ENCODE measurements at regions not wholly inside any gene's neighbourhood (a gene's known extent, or its start where the extent isn't known, plus 50 kb on each side); places are given as distances from the start of the nearest gene placed in this dataset.
"Not testable (repeated sequence)": the region's sequence is repeated elsewhere in the genome, so short reads cannot be mapped to it uniquely, and the experiment has no call there.

DNA sequence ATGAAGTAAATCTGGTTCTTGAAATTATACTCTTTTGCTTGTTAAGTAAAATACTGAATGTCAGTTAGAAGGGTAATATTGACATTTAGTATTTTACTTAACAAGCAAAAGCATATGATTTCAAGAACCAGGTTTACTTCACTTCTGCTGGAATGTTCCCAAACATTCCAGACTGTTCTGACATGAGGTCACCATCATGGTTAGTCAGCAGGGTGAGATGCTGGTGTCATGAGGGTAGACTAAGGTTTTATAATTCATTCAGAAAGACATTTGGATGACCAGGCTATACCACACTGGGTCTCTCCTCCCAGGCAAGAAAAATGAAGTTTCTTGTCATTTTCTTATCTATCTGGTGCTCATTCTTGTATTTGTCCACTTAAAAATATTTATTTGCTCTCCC, 414.4 kb upstream of the MMS22L start:
- no peak for DNase-seq

DNA sequence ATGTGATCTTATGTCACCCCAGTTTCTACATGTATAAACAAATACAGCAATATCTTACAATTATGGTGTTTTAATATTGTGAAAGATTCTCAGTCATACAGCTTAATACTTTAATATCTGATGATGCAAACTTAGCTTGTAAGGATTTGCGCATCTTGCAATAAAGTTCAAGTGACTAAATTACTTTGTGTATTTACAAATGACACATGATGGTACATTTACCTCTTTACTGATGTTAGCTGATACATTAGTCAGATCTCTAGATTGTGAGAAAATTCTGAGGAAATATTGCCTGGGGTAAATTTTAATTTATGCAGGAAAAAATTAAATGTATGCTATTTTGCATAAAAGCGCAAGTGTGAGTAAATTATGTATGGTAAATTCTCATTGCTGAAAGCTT, 418.8 kb upstream of the MMS22L start:
- no peak for DNase-seq

GRCh38 chr6:97702248-97702647, 419.2 kb upstream of the MMS22L start:
- DNase-seq: peak; percentile 3

- DNase-seq: no peak
Measured at GRCh38 chr6:97703661-97704060, 420.6 kb upstream of the MMS22L start.

GRCh38 chr6:97705568-97705967, 422.6 kb upstream of the MMS22L start:
- DNase-seq: no peak

GRCh38 chr6:97712751-97713150, 429.7 kb upstream of the MMS22L start:
- no peak for DNase-seq

DNA sequence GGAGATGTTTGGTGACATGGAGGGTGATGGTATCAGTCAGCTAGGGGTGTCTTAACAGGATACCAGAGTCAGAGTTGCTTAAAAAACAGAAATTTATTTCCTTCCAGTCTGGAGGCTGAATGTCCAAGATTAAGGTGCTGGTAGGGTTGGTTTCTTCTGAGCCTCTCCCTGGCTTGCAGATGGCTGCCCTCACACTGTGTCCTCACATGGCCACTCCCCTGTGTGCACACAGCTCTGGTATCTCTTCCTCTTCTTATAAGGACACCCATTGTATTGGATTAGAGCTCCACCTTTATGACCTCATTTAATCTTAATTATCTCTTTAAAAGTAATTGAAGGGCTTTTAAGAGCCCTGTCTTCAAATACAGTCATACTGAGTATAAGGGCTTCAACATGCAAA, 431.8 kb upstream of the MMS22L start:
- DNase-seq: no peak

DNA sequence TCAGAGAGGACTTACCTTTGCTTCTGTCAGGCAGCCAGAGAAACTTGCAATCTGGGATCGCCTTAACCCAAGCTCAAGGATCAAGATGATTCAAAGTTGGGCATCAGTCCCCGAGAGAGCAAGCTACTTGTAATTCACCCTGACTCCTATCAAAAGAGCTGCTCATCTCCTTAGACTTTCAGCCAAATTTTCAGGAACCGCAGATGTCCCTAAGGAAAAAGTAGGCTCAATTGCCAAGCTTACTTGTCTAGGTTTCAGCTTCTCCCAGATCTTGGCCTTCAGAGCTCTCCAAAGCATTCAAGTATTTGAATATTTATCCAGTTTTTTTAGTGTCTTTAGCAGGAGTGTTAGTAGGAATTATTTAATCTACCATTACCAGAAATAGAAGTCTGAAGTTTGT, 434.1 kb upstream of the MMS22L start:
- DNase-seq: no peak

DNA sequence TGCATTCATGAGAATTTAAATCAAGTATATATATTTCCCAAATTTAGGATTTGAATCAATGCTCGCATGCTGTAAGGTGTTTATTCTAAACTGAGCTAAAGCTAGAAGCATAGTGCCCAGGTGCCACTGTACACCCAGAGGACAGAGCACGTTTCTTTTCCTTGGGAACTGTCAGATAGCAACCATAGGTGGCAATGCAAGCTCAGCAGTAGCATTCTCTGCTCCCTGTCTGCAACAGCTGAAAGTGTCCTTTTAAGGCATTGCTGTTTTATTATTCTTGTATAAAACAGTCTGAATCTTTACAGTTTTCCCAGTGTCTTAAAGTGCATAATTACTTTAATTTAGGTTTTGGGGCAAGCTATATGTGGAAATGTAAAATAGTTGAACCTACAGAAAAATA, 443.4 kb upstream of the MMS22L start:
- DNase-seq: no peak

DNA sequence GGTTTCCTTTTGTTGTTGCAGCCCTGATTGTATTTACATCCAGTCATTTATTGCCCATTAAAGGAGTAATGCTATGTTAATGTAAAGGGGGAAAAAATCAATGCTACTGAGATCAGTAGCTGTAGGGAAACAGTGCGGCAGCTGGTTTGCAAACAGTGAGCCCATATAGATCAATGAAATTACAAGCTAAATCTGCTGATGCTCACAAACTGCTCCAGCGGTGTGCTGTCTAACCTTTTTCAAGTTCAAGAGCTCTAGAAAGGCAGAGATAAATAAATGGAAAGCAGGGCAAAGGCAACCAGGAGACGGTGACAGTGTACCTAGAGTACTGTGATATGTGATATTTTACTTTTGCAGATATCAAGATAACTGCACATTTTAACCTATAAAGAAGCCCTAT, 449.0 kb upstream of the MMS22L start:
- no peak for DNase-seq

DNA sequence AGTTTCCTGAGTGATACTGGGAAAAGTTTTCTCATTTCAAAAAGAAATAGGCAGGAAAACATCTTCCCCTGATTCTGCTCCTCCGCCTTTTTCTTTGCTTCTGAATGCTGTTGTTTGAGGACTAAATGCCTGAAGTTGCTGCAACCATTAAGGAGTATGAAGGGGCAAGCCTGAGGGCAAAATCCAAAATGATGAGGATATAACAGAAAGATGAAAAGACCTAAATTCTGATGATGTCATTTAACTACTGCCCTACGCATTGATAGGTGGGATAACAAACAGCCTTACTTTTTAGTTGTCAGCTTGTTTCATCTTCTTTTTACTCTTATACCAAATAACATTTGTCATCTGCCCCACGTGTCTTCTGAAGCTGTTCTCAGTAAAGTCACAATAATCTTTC, 474.6 kb upstream of the MMS22L start:
- no peak for DNase-seq

- no peak for DNase-seq
Measured at GRCh38 chr6:97765461-97765860, 482.4 kb upstream of the MMS22L start.

GRCh38 chr6:97771372-97771771, 488.4 kb upstream of the MMS22L start:
- DNase-seq: no peak

- DNase-seq: no peak
Measured at GRCh38 chr6:97775012-97775411, 492.0 kb upstream of the MMS22L start.

DNA sequence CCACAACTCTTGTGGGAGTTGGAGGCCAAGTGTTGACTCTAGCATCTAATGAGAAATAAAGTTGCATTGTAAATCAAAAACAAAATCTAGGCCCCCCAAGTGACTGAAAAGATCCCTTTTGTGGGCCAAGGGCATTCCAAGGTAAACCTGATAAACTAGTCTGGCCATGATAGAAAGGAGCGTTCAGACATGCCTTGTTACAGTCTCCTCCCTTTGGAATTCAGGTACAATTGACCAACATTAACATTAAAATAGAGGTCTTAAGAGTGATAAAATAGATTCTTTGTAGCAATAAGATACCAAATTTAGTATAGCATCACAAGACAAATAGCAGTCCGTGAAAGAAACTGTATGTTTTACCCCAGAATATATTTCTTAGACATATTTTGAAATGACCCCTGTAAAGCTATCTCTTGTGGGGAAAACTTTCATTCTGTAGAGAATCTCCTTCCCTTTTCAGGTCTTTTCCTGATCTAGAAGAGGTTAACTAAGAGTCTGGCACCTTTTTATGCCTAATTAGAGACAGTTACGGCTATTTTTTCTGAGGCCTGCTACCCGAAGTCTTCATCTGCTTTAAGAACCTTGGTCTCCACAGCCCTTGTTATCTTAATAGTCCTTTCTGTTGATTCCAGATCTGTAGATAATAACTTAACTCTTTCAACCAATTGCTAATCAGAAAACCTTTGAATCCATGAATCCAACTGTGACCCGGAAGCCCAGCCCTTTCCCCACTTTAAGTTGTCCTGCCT, 495.4 kb upstream of the MMS22L start:
- no peak for DNase-seq

GRCh38 chr6:97779039-97779766, 496.2 kb upstream of the MMS22L start:
- not testable (repeated sequence) for DNase-seq

- no peak for DNase-seq
Measured at GRCh38 chr6:97790926-97791590, 508.0 kb upstream of the MMS22L start.

- DNase-seq: no peak
Measured at GRCh38 chr6:97805596-97805995, 522.6 kb upstream of the MMS22L start.

GRCh38 chr6:97812940-97813339, 529.9 kb upstream of the MMS22L start:
- DNase-seq: no peak

DNA sequence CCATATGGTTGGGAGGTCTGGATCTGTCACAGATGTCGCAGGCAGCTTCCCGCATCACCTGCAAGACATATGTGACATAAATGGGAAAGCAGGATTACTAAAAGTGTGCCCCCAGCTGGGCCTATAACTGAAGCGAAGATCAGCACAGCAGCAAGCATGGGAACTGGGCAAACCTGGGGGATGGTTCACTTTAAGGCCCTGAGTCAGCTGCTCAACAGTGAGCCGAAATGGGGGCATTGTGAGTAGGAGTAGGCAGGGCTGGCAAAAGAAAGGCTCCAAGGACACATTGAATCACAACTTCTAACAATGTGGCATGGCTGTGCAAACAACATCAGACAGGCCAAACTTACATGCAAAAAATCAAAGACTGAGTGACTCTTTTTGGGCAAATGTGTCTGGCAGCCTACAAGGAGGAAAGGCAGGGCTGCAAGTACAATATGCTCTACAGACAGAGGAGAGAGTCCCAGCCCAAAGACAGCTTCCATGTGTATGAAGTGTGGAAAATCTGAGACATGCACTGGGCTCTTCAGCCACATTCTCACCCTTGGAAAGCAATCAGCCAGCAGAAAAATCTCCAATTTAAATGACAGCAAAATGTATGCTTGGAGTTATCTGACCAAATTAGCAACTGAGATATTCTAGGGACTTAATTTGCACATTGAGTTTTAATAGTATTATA, 531.0 kb upstream of the MMS22L start:
- DNase-seq: no peak

DNA sequence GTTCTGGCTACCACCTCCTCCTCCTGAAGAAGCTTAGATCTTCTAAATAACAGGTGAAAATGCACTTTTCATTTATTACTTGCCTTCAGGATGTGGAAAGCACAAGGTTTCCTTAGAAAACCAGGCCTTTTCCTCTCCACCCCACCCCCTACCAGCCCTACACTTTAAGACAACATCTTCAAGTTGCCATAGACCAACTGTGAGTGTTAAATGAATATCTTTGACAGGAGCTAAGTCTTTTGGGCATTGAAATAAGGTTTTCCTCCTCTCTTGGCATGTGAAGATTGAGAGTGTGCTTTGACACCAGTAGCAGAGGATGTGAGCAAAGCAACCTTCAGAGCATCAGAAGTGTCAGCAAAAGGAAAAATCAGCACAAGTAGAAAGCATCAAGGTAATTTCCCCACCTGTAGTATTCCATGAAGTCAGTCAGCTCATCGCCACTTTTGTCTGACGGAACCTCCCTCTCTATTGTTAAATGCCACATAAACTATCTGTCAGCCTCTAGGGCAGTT, 532.3 kb upstream of the MMS22L start:
- no peak for DNase-seq

DNA sequence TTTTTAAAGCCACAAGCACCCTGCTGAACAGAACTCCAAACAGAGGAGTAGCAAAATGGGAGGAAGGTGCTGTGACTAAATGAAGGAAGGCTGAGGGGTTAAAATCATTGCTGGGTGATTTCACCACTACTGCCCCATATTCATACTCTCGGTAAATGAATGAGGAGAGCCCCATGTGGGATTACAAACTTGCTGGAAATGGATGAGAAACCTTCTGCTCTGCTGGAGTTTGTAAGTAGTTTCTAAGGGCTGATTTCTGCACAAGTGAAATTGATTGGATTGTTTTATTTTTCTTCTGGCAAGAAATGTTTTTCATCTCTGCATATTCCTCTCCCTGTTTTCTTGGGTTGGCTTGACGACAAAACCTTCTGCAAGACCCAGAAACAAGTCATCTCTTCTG, 533.5 kb upstream of the MMS22L start:
- no peak for DNase-seq

- no peak for DNase-seq
Measured at GRCh38 chr6:97819710-97820109, 536.7 kb upstream of the MMS22L start.

Measured in RPMI8226 (cell line).